Sigmoid colon (tissue), 4 donors: ENCODE measurements at regions not wholly inside any gene's neighbourhood (a gene's known extent, or its start where the extent isn't known, plus 50 kb on each side); places are given as distances from the start of the nearest gene placed in this dataset.

Source experiments
- CTCF ChIP-seq, 4 experiments: fragments of 450-650 bp in 3 of 4; fragments of 200-600 bp in 1 of 4; IDR thresholded peaks; one replicate each; pipeline ENCODE4 v1.5.1; 2016 to 2019; ENCODE audit warnings: antibody characterized with exemption in 4 of 4, mild to moderate bottlenecking in 3 of 4, moderate library complexity in 2 of 4
- EP300 ChIP-seq, 4 donors: sonication (generic); formaldehyde crosslinking; IDR thresholded peaks; one replicate each; pipeline ENCODE4 v1.6.1; 2017; ENCODE audit warnings: antibody characterized with exemption in 4 of 4
- POLR2A ChIP-seq, 2 donors: fragments of 450-650 bp; IDR thresholded peaks; one replicate each; pipeline ENCODE4 v1.6.1; 2016; ENCODE audit warnings: antibody characterized with exemption in 2 of 2, mild to moderate bottlenecking in 2 of 2, moderate library complexity in 2 of 2
- POLR2AphosphoS5 ChIP-seq, 4 donors: sonication (generic); formaldehyde crosslinking; IDR thresholded peaks; one replicate each; pipeline ENCODE4 v1.6.1; 2017; ENCODE audit warnings: antibody characterized with exemption in 4 of 4

GRCh38 chr2:122927197-122927596 is 1097.9 kb upstream of the CNTNAP5 start:
- TF ChIP-seq CTCF (IDR thresholded peaks at IDR 0.05) (no peak), POLR2A (IDR thresholded peaks at IDR 0.05) (no peak), POLR2AphosphoS5 (IDR thresholded peaks at IDR 0.05) (no peak), EP300 (IDR thresholded peaks at IDR 0.05) (no peak)
